DOHH2 (cell line): ENCODE measurements at regions not wholly inside any gene's neighbourhood (a gene's known extent, or its start where the extent isn't known, plus 50 kb on each side); places are given as distances from the start of the nearest gene placed in this dataset.

Source experiments
- H3F3A ChIP-seq: fragments of 200-600 bp; sonication (generic), shearing (Covaris generic); 2 replicates; pipeline ENCODE4 v1.6.0; 2016; ENCODE audit warnings: antibody characterized with exemption, mild to moderate bottlenecking; ENCODE audit not compliant: control insufficient read depth, insufficient read depth
- H3K27ac ChIP-seq: fragments of 200-600 bp; sonication (generic); 2 replicates; pipeline ENCODE4 v1.5.1; 2014; ENCODE audit warnings: low read depth, mild to moderate bottlenecking, low read length, moderate library complexity
- H3K27me3 ChIP-seq: fragments of 200-600 bp; sonication (generic); 2 replicates; pipeline ENCODE4 v1.6.1; 2014; ENCODE audit warnings: mild to moderate bottlenecking, low read length, mixed read lengths; ENCODE audit not compliant: control insufficient read depth
- H3K36me3 ChIP-seq: fragments of 200-600 bp; sonication (generic); 2 replicates; pipeline ENCODE4 v1.6.1; 2014; ENCODE audit warnings: mild to moderate bottlenecking, low read length, moderate library complexity, mixed read lengths; ENCODE audit not compliant: control insufficient read depth
- H3K4me1 ChIP-seq: fragments of 200-600 bp; sonication (generic); 2 replicates; pipeline ENCODE4 v1.6.1; 2014; ENCODE audit warnings: mild to moderate bottlenecking, low read length, mixed read lengths; ENCODE audit not compliant: control insufficient read depth
- H3K4me2 ChIP-seq: fragments of 200-600 bp; sonication (generic); 2 replicates; pipeline ENCODE4 v1.6.0; 2014; ENCODE audit warnings: mild to moderate bottlenecking, low read length, moderate library complexity
- H3K4me3 ChIP-seq: fragments of 200-600 bp; sonication (generic); 2 replicates; pipeline ENCODE4 v1.5.1; 2014; ENCODE audit warnings: mild to moderate bottlenecking, low read length, mixed read lengths
- H3K79me2 ChIP-seq: fragments of 200-600 bp; sonication (generic); 2 replicates; pipeline ENCODE4 v1.6.1; 2014; ENCODE audit warnings: mild to moderate bottlenecking, low read length, mixed read lengths; ENCODE audit not compliant: control insufficient read depth
- H3K9me2 ChIP-seq: fragments of 200-600 bp; sonication (generic); replicated peaks from 2 replicates; pipeline ENCODE4 v1.6.1; 2014; ENCODE audit warnings: mild to moderate bottlenecking, low read length, mixed read lengths; ENCODE audit not compliant: control insufficient read depth
- H3K9me3 ChIP-seq: fragments of 200-600 bp; sonication (generic); 2 replicates; pipeline ENCODE4 v1.6.1; 2014; ENCODE audit warnings: antibody characterized with exemption, low read length, mixed read lengths; ENCODE audit not compliant: control insufficient read depth, insufficient read depth
- H4K20me1 ChIP-seq: fragments of 200-600 bp; sonication (generic); 2 replicates; pipeline ENCODE4 v1.6.0; 2014; ENCODE audit warnings: low read depth, mild to moderate bottlenecking, antibody characterized with exemption, low read length, moderate library complexity; ENCODE audit not compliant: control insufficient read depth, insufficient read depth
- EZH2phosphoT487 ChIP-seq: fragments of 200-600 bp; sonication (generic); IDR thresholded peaks from 2 replicates; pipeline ENCODE4 v1.6.1; 2017; ENCODE audit warnings: borderline replicate concordance, mild to moderate bottlenecking, antibody characterized with exemption, low read length, moderate library complexity, mixed read lengths
- TF ChIP-seq, protein P1 (sequence below): fragments of 200-600 bp; sonication (generic); IDR thresholded peaks from one replicate; pipeline ENCODE4 v1.5.1; 2014; ENCODE audit warnings: antibody characterized with exemption, mild to moderate bottlenecking, low read depth, low read length; ENCODE audit not compliant: poor library complexity, severe bottlenecking

DNA sequence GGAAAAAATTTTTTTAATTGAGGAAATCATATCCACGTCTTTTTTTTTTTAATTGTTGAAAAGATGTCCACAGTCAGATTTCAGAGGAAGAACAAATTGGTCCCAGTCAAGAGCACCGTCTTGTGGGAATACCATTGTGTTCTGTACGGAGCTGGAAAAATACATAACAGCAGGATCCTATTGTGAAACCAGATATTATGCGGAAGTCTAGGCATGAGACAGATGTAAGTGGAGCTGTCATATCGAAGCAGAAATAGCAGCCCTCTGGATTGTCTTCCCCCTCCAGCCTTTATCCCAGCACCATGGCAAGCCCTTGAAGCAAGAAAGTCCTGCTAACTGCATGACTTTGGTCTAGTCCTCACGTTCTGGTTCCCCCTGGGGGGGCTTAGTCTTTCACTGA lies 391.6 kb upstream of the ASIC2 start:
- Histone ChIP-seq H3K9me3 (no peaks in the 10 kb centered on the region), H3K27ac (no peak overlapping the region), H3K4me1 (no peaks in the 10 kb centered on the region), H3K27me3 (no peaks in the 10 kb centered on the region), H3F3A (no peaks in the 10 kb centered on the region), H3K4me3 (no peak overlapping the region), H3K4me2 (no peak overlapping the region), H3K9me2 (no peaks in the 10 kb centered on the region), H4K20me1 (no peaks in the 10 kb centered on the region), H3K79me2 (no peaks in the 10 kb centered on the region), H3K36me3 (no peaks in the 10 kb centered on the region)
- TF ChIP-seq, protein P1, sequence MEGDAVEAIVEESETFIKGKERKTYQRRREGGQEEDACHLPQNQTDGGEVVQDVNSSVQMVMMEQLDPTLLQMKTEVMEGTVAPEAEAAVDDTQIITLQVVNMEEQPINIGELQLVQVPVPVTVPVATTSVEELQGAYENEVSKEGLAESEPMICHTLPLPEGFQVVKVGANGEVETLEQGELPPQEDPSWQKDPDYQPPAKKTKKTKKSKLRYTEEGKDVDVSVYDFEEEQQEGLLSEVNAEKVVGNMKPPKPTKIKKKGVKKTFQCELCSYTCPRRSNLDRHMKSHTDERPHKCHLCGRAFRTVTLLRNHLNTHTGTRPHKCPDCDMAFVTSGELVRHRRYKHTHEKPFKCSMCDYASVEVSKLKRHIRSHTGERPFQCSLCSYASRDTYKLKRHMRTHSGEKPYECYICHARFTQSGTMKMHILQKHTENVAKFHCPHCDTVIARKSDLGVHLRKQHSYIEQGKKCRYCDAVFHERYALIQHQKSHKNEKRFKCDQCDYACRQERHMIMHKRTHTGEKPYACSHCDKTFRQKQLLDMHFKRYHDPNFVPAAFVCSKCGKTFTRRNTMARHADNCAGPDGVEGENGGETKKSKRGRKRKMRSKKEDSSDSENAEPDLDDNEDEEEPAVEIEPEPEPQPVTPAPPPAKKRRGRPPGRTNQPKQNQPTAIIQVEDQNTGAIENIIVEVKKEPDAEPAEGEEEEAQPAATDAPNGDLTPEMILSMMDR: no peak
- TF ChIP-seq EZH2phosphoT487: no peak

DNA sequence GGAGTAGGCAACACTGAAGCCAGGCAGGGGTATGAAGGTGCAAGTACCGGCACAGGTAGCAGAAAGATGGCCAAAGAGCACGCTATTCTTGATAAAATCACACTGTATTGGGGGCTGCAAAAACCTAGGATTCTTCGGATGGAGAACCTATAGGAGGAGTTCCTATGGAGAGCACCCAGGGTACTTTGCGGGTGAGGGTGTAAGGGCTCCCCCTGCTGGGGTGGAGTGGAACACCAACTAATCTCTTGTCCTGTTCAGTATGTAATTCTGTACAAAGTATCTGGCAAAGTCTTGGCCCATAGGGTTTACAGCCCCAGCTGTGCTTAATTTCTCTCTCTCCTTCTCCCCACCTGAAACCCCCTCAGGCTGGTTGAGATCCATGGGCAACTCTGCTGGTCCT lies 393.1 kb upstream of the ASIC2 start:
- Histone ChIP-seq H3F3A (no peaks in the 10 kb centered on the region), H3K9me3 (no peaks in the 10 kb centered on the region), H3K4me3 (no peak overlapping the region), H3K79me2 (no peaks in the 10 kb centered on the region), H4K20me1 (no peaks in the 10 kb centered on the region), H3K36me3 (no peaks in the 10 kb centered on the region), H3K4me2 (no peak overlapping the region), H3K4me1 (no peaks in the 10 kb centered on the region), H3K9me2 (no peaks in the 10 kb centered on the region), H3K27ac (no peak overlapping the region), H3K27me3 (no peaks in the 10 kb centered on the region)
- TF ChIP-seq, protein P1: peak; percentile 69
- no peak for TF ChIP-seq EZH2phosphoT487

DNA sequence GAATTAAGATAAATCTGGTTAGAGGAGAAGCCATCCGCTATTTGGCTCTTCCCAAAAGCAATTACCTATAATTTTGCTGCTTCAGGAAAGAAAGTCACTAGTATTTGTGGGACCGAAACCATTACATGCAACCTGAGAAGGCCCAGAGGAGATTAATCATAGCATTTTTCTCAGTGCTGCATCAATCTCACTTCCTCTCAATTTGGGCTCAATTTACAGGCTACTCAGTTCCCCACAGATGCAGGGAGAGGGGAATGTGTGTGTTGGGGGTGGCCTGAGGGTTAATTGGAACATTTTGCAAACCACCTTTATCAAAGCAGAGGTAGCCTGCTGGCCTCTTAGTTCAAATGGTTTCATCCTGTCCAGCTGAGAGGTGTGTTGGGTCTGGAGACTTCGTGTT lies 394.7 kb upstream of the ASIC2 start:
- no peak overlapping the region for H3K4me3 ChIP-seq
- no peaks in the 10 kb centered on the region for H3K9me3 ChIP-seq
- H4K20me1 ChIP-seq: no peaks in the 10 kb centered on the region
- no peaks in the 10 kb centered on the region for H3K27me3 ChIP-seq
- H3K36me3 ChIP-seq: no peaks in the 10 kb centered on the region
- TF ChIP-seq, protein P1: no peak
- TF ChIP-seq EZH2phosphoT487: no peak
- H3K27ac ChIP-seq: no peak overlapping the region
- no peaks in the 10 kb centered on the region for H3F3A ChIP-seq
- no peaks in the 10 kb centered on the region for H3K79me2 ChIP-seq
- no peaks in the 10 kb centered on the region for H3K4me1 ChIP-seq
- no peak overlapping the region for H3K4me2 ChIP-seq
- H3K9me2 ChIP-seq: no peaks in the 10 kb centered on the region

DNA sequence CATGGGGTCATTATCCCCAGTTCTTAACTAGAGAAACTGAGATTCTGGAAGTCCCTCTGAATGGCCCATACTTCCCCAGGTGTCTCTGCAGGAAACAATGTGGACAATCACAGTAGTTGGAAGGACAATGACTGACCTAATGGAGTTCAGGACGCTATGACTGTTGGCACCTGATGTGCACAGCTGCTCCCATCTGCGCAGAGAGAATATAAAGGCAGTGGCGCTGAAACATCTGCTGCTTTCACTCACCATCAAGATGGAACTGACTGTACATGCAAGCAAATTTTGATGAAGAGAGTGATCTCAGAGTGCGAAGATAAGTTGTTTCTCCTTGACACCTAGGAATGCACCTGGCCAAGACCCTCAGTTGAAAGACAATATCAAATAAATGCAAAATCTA lies 395.7 kb upstream of the ASIC2 start:
- no peak overlapping the region for H3K27ac ChIP-seq
- H3K79me2 ChIP-seq: no peaks in the 10 kb centered on the region
- no peaks in the 10 kb centered on the region for H3K9me3 ChIP-seq
- H3K4me2 ChIP-seq: no peak overlapping the region
- H3K4me1 ChIP-seq: no peaks in the 10 kb centered on the region
- H3K36me3 ChIP-seq: no peaks in the 10 kb centered on the region
- TF ChIP-seq, protein P1: no peak
- no peak for TF ChIP-seq EZH2phosphoT487
- H3K4me3 ChIP-seq: no peak overlapping the region
- no peaks in the 10 kb centered on the region for H3F3A ChIP-seq
- no peaks in the 10 kb centered on the region for H3K9me2 ChIP-seq
- no peaks in the 10 kb centered on the region for H4K20me1 ChIP-seq
- H3K27me3 ChIP-seq: no peaks in the 10 kb centered on the region
